ENCODE measurements at regions not wholly inside any gene's neighbourhood (a gene's known extent, or its start where the extent isn't known, plus 50 kb on each side); places are given as distances from the start of the nearest gene placed in this dataset.

DNA sequence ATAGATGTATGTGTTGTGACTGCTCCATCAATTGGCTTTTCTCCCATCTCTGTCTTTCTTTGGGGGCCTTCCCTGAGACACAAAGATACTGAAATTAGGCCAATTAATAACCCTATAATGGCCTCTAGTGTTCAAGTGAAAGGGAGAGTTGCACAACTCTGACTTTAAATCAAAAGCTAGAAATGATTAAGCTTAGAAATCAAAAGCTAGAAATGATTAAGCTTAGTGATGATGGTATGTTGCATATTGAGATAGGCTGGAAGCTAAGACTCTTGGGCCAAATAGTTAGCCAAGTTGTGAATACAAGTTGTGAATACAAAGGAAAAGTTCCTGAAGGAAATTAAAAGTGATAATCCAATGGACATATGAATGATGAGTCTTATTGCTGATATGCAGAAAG, 452.9 kb upstream of the AGA start:
- TF ChIP-seq, protein P1, sequence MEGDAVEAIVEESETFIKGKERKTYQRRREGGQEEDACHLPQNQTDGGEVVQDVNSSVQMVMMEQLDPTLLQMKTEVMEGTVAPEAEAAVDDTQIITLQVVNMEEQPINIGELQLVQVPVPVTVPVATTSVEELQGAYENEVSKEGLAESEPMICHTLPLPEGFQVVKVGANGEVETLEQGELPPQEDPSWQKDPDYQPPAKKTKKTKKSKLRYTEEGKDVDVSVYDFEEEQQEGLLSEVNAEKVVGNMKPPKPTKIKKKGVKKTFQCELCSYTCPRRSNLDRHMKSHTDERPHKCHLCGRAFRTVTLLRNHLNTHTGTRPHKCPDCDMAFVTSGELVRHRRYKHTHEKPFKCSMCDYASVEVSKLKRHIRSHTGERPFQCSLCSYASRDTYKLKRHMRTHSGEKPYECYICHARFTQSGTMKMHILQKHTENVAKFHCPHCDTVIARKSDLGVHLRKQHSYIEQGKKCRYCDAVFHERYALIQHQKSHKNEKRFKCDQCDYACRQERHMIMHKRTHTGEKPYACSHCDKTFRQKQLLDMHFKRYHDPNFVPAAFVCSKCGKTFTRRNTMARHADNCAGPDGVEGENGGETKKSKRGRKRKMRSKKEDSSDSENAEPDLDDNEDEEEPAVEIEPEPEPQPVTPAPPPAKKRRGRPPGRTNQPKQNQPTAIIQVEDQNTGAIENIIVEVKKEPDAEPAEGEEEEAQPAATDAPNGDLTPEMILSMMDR (IDR thresholded peaks at IDR 0.05): no peak
- TF ChIP-seq POLR2A (IDR thresholded peaks at IDR 0.05) (no peak), POLR2AphosphoS5 (IDR thresholded peaks at IDR 0.05; ENCODE audit: insufficient read depth in 1 of 2, low read depth in 1 of 2) (no peak)

Measured in vagina (tissue), 2 donors.